Neuronal stem cell (in vitro differentiated cells): ENCODE measurements at regions not wholly inside any gene's neighbourhood (a gene's known extent, or its start where the extent isn't known, plus 50 kb on each side); places are given as distances from the start of the nearest gene placed in this dataset.

Experiments used
- DNase-seq: peaks from one replicate; pipeline ENCODE4 v3.0.0-alpha.2; 2013; ENCODE audit warnings: low spot score
- H2AFZ ChIP-seq: one replicate; pipeline ENCODE4 v1.6.1; 2013; ENCODE audit warnings: mild to moderate bottlenecking, low read length, inconsistent platforms
- H2AK5ac ChIP-seq: 2 replicates; pipeline ENCODE4 v1.6.1; 2013; ENCODE audit warnings: low read depth, mild to moderate bottlenecking, inconsistent platforms, low read length, moderate library complexity, mixed read lengths
- H2BK120ac ChIP-seq: 2 replicates; pipeline ENCODE4 v1.6.1; 2013; ENCODE audit warnings: low read depth, mild to moderate bottlenecking, inconsistent platforms, low read length, moderate library complexity, mixed read lengths
- H2BK12ac ChIP-seq: one replicate; pipeline ENCODE4 v1.6.1; 2013; ENCODE audit warnings: low read length, inconsistent platforms
- H2BK15ac ChIP-seq: 2 replicates; pipeline ENCODE4 v1.6.1; 2013; ENCODE audit warnings: mild to moderate bottlenecking, low read length, inconsistent platforms, mixed read lengths
- H2BK5ac ChIP-seq: one replicate; pipeline ENCODE4 v1.6.1; 2013; ENCODE audit warnings: inconsistent platforms, mild to moderate bottlenecking, low read length, moderate library complexity
- H3K14ac ChIP-seq: one replicate; pipeline ENCODE4 v1.6.1; 2013; ENCODE audit warnings: low read length, inconsistent platforms
- H3K18ac ChIP-seq: 2 replicates; pipeline ENCODE4 v1.6.1; 2013; ENCODE audit warnings: low read length, inconsistent platforms
- H3K23ac ChIP-seq: 2 replicates; pipeline ENCODE4 v1.6.1; 2013; ENCODE audit warnings: low read depth, mild to moderate bottlenecking, mixed read lengths, low read length, inconsistent platforms; ENCODE audit not compliant: poor library complexity
- H3K27ac ChIP-seq: replicated peaks from 3 replicates; pipeline ENCODE4 v1.5.1; 2013; ENCODE audit warnings: low read length, inconsistent platforms
- H3K27me3 ChIP-seq, 3 experiments: 2 replicates each; pipeline ENCODE4 v1.6.1; 2013; ENCODE audit warnings: low read length in 3 of 3, mild to moderate bottlenecking in 2 of 3, inconsistent platforms in 1 of 3, low read depth in 1 of 3, mixed read lengths in 1 of 3, moderate library complexity in 1 of 3; ENCODE audit not compliant: control insufficient read depth in 3 of 3, insufficient read depth in 3 of 3
- H3K36me3 ChIP-seq, 2 donors: replicated peaks in 1 of 2; 2 replicates each; pipeline ENCODE4 v1.6.1; 2013; ENCODE audit warnings: low read length in 2 of 2; ENCODE audit not compliant: control insufficient read depth in 2 of 2, insufficient read depth in 2 of 2
- H3K4ac ChIP-seq: 2 replicates; pipeline ENCODE4 v1.6.1; 2013; ENCODE audit warnings: inconsistent platforms, mild to moderate bottlenecking, low read length, moderate library complexity
- H3K4me1 ChIP-seq, 2 donors: 1 replicate in 1 of 2; 2 replicates in 1 of 2; pipeline ENCODE4 v1.6.1; 2013; ENCODE audit warnings: low read length in 2 of 2, low read depth in 1 of 2; ENCODE audit not compliant: control insufficient read depth in 2 of 2, insufficient read depth in 1 of 2
- H3K4me2 ChIP-seq: one replicate; pipeline ENCODE4 v1.6.1; 2013; ENCODE audit warnings: mild to moderate bottlenecking, low read length, inconsistent platforms; ENCODE audit not compliant: insufficient read depth, poor library complexity, severe bottlenecking
- H3K4me3 ChIP-seq, 2 donors: 2 replicates each; pipeline ENCODE4 v1.5.1; 2013; ENCODE audit warnings: low read length in 2 of 2, mild to moderate bottlenecking in 2 of 2, inconsistent platforms in 1 of 2, moderate library complexity in 1 of 2
- H3K79me1 ChIP-seq: one replicate; pipeline ENCODE4 v1.6.1; 2013; ENCODE audit warnings: low read depth, mild to moderate bottlenecking, inconsistent platforms, low read length, moderate library complexity
- H3K9ac ChIP-seq: one replicate; pipeline ENCODE4 v1.6.1; 2013; ENCODE audit warnings: mild to moderate bottlenecking, low read depth, low read length, inconsistent platforms; ENCODE audit not compliant: poor library complexity
- H3K9me3 ChIP-seq, 2 donors: replicated peaks in 1 of 2; 2 replicates each; pipeline versions ENCODE3 to v1.6.1; 2013; ENCODE audit warnings: low read length in 2 of 2, mild to moderate bottlenecking in 2 of 2, inconsistent platforms in 1 of 2, low read depth in 1 of 2, mixed read lengths in 1 of 2, moderate library complexity in 1 of 2; ENCODE audit not compliant: control insufficient read depth in 2 of 2, insufficient read depth in 1 of 2
- H4K8ac ChIP-seq: one replicate; pipeline ENCODE4 v1.6.1; 2013; ENCODE audit warnings: low read depth, mild to moderate bottlenecking, inconsistent platforms, low read length, moderate library complexity
- H4K91ac ChIP-seq: one replicate; pipeline ENCODE4 v1.6.1; 2013; ENCODE audit warnings: low read length, low read depth, mild to moderate bottlenecking, inconsistent platforms; ENCODE audit not compliant: poor library complexity
- WGBS, 2 donors: extraction: QIAGEN DNeasy Blood & Tissue Kit; methylation state at CpG; one replicate each; pipeline ENCODE4 v1.1.7; 2013; ENCODE audit warnings: missing lambda C conversion rate in 2 of 2, mixed read lengths in 1 of 2; ENCODE audit not compliant: insufficient read length in 2 of 2, insufficient replicate concordance in 1 of 2; ENCODE audit errors: extremely low coverage in 2 of 2; 5-methylcytosine and 5-hydroxymethylcytosine counted together

- no peak overlapping the region for H3K4ac ChIP-seq
- H2BK12ac ChIP-seq = no peak overlapping the region
- no peak overlapping the region for H3K4me2 ChIP-seq
- peak overlapping the region; percentile 45 for H3K23ac ChIP-seq
- H3K4me3 ChIP-seq = no peak overlapping the region
- no peaks in the 10 kb centered on the region for H3K9me3 ChIP-seq
- no peak overlapping the region for H2AK5ac ChIP-seq
- H3K27ac ChIP-seq = no peak overlapping the region
- no peak overlapping the region for H2BK15ac ChIP-seq
- H3K9ac ChIP-seq = no peak overlapping the region
- no peak overlapping the region for H2BK5ac ChIP-seq
- H2AFZ ChIP-seq = no peak overlapping the region
- no peak overlapping the region for H3K14ac ChIP-seq
- H4K8ac ChIP-seq = no peak overlapping the region
- H3K4me1 ChIP-seq = peaks cover 4 to 32% of the 10 kb centered on the region in 2 donors
- no peak for DNase-seq
- no CpG with 5 or more reads among the region's 8 CpGs for WGBS, 2 donors
- peaks cover 22% of the 10 kb centered on the region for H3K79me1 ChIP-seq
- no peak overlapping the region for H2BK120ac ChIP-seq
- H3K18ac ChIP-seq = peak overlapping the region; percentile 3
- H3K27me3 ChIP-seq = no peaks in the 10 kb centered on the region
- peaks cover 10 to 78% of the 10 kb centered on the region in 2 donors for H3K36me3 ChIP-seq
- no peak overlapping the region for H4K91ac ChIP-seq
Observed at GRCh38 chr2:120798567-120799247, 63.0 kb downstream of the GLI2 start.

DNA sequence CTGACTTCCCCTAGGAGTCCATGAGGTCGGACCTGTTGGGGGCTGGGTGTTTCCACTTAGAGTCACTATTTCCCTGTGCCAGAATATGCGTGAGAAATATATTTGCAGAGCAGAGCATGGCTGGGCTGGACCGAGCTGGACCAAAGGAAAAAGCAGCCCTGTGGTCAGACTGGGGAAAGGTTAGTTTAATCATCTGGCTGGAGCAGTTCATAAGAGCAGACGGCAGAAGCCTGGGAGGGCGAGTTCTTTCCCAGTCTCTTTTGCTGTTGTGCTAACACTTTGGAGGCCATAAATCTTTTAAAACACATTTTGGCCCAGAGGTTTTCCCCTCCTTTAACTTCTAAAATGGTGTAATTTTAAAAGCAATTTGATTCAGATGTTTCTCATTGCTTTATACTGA is 66.5 kb downstream of the GLI2 start:
- H3K4ac ChIP-seq = no peak overlapping the region
- H3K27me3 ChIP-seq = no peaks in the 10 kb centered on the region
- no peak overlapping the region for H4K8ac ChIP-seq
- H2BK5ac ChIP-seq = no peak overlapping the region
- no peak overlapping the region for H3K4me2 ChIP-seq
- H4K91ac ChIP-seq = no peak overlapping the region
- no peak overlapping the region for H3K23ac ChIP-seq
- H3K27ac ChIP-seq = no peak overlapping the region
- H2BK12ac ChIP-seq = no peak overlapping the region
- no peak overlapping the region for H2BK120ac ChIP-seq
- H3K79me1 ChIP-seq = peaks cover 17% of the 10 kb centered on the region
- H3K4me3 ChIP-seq = no peak overlapping the region
- H3K9ac ChIP-seq = no peak overlapping the region
- H3K36me3 ChIP-seq = peaks cover 13 to 89% of the 10 kb centered on the region in 2 donors
- H2AK5ac ChIP-seq = no peak overlapping the region
- no peak for DNase-seq
- no peaks in the 10 kb centered on the region for H3K9me3 ChIP-seq
- peaks cover 3 to 16% of the 10 kb centered on the region in 2 donors for H3K4me1 ChIP-seq
- H3K14ac ChIP-seq = no peak overlapping the region
- no peak overlapping the region for H2AFZ ChIP-seq
- H3K18ac ChIP-seq = no peak overlapping the region
- WGBS, 2 donors = no CpG with 5 or more reads among the region's 5 CpGs
- H2BK15ac ChIP-seq = no peak overlapping the region

GRCh38 chr2:120802867-120803484 is 67.3 kb downstream of the GLI2 start:
- no peak overlapping the region for H3K27ac ChIP-seq
- no CpG with 5 or more reads among the region's 3 CpGs for WGBS, 2 donors

DNA sequence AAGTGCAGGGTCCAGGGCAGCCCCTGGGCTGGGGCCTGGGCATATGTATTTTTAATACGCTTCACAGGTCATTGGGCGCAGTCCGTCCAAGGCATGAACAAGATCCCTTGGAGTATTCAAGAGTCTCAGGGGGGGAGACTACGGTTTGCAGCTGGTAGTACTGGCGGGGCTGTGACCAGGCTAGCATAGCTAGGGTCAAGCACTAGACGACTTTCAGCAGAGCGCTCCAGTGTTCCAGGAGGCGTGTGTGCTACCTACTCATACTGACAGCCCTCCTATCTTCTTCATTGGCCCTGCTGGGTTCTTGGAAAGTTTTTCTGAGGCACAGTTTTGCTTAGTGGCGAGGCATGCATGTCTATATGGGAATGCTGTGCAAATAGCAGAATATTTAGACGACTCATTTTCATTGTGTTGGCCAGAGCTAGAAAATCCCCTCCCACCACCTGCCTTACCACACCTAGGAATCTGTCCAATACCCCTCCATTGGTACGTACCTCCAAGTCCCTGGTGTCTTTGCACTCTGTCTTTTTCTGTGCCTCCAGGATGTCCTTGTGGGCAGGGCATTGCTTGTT is 68.2 kb downstream of the GLI2 start:
- H3K36me3 ChIP-seq = peaks cover 21 to 89% of the 10 kb centered on the region in 2 donors
- H3K4me2 ChIP-seq = no peak overlapping the region
- no peak overlapping the region for H2BK120ac ChIP-seq
- H4K8ac ChIP-seq = no peak overlapping the region
- no CpG with 5 or more reads among the region's 11 CpGs for WGBS, 2 donors
- no peak overlapping the region for H2BK12ac ChIP-seq
- H3K79me1 ChIP-seq = peaks cover 18% of the 10 kb centered on the region
- no peak overlapping the region for H2BK5ac ChIP-seq
- H3K18ac ChIP-seq = no peak overlapping the region
- no peak for DNase-seq
- H3K4me3 ChIP-seq = no peak overlapping the region
- no peaks in the 10 kb centered on the region for H3K4me1 ChIP-seq
- peak overlapping the region; percentile 27 for H2AK5ac ChIP-seq
- H3K27me3 ChIP-seq = no peaks in the 10 kb centered on the region
- no peak overlapping the region for H3K14ac ChIP-seq
- no peak overlapping the region for H2BK15ac ChIP-seq
- H3K4ac ChIP-seq = no peak overlapping the region
- no peak overlapping the region for H3K9ac ChIP-seq
- H3K9me3 ChIP-seq = no peaks in the 10 kb centered on the region
- no peak overlapping the region for H3K23ac ChIP-seq
- no peak overlapping the region for H4K91ac ChIP-seq
- no peak overlapping the region for H2AFZ ChIP-seq
- H3K27ac ChIP-seq = no peak overlapping the region

More at GRCh38 chr2:120802867-120803484, 67.3 kb downstream of the GLI2 start:
- H3K23ac ChIP-seq = no peak overlapping the region
- H3K4me1 ChIP-seq = peaks cover 0 to 8% of the 10 kb centered on the region in 2 donors
- H3K4me2 ChIP-seq = no peak overlapping the region
- no peak overlapping the region for H2BK12ac ChIP-seq
- H4K91ac ChIP-seq = no peak overlapping the region
- H3K14ac ChIP-seq = no peak overlapping the region
- H3K9ac ChIP-seq = no peak overlapping the region
- no peak overlapping the region for H2AK5ac ChIP-seq
- H2AFZ ChIP-seq = no peak overlapping the region
- no peaks in the 10 kb centered on the region for H3K9me3 ChIP-seq
- no peak overlapping the region for H2BK120ac ChIP-seq
- H3K79me1 ChIP-seq = peaks cover 19% of the 10 kb centered on the region
- H4K8ac ChIP-seq = no peak overlapping the region
- H3K4me3 ChIP-seq = no peak overlapping the region
- no peak overlapping the region for H3K4ac ChIP-seq
- H2BK15ac ChIP-seq = no peak overlapping the region
- DNase-seq = no peak
- no peak overlapping the region for H2BK5ac ChIP-seq
- H3K18ac ChIP-seq = no peak overlapping the region
- H3K36me3 ChIP-seq = peaks cover 14 to 88% of the 10 kb centered on the region in 2 donors
- no peaks in the 10 kb centered on the region for H3K27me3 ChIP-seq
